Mesothelial cell of epicardium (in vitro differentiated cells): ENCODE measurements at regions not wholly inside any gene's neighbourhood (a gene's known extent, or its start where the extent isn't known, plus 50 kb on each side); places are given as distances from the start of the nearest gene placed in this dataset.

Experiments
- DNase-seq, 2 experiments: peaks; one replicate each; pipeline ENCODE4 v3.0.0; 2021; ENCODE audit warnings: low spot score in 2 of 2; ENCODE audit not compliant: unreplicated experiment in 2 of 2
- H3K27ac Mint-ChIP-seq: 2 replicates; pipeline ENCODE4 v1.8.0; 2021; ENCODE audit warnings: mixed read lengths
- H3K27me3 Mint-ChIP-seq: 2 replicates; pipeline ENCODE4 v1.8.0; 2021; ENCODE audit warnings: low read depth, mixed read lengths
- H3K36me3 Mint-ChIP-seq: 2 replicates; pipeline ENCODE4 v1.8.0; 2021; ENCODE audit warnings: mixed read lengths
- H3K4me1 Mint-ChIP-seq: 2 replicates; pipeline ENCODE4 v1.8.0; 2021; ENCODE audit warnings: mixed read lengths
- H3K4me3 Mint-ChIP-seq: 2 replicates; pipeline ENCODE4 v1.8.0; 2021; ENCODE audit warnings: mild to moderate bottlenecking, moderate library complexity, mixed read lengths
- H3K9me3 Mint-ChIP-seq: 2 replicates; pipeline ENCODE4 v1.8.0; 2021; ENCODE audit warnings: mixed read lengths
- CTCF ChIP-seq: fragments of 200-600 bp; sonication (generic); IDR thresholded peaks from one replicate; pipeline ENCODE4 v1.5.0; 2021; ENCODE audit warnings: antibody characterized with exemption; ENCODE audit not compliant: unreplicated experiment

- Mint-ChIP-seq H3K27ac (no peak overlapping the region), H3K36me3 (peaks cover 1% of the 10 kb centered on the region), H3K4me1 (peaks cover 16% of the 10 kb centered on the region), H3K9me3 (peaks cover 8% of the 10 kb centered on the region), H3K27me3 (no peaks in the 10 kb centered on the region), H3K4me3 (no peak overlapping the region)
- no peak for TF ChIP-seq CTCF
- no peak for DNase-seq
These were observed 561.8 kb downstream of the MCTP2 start for GRCh38 chr15:94793207-94793606.

DNA sequence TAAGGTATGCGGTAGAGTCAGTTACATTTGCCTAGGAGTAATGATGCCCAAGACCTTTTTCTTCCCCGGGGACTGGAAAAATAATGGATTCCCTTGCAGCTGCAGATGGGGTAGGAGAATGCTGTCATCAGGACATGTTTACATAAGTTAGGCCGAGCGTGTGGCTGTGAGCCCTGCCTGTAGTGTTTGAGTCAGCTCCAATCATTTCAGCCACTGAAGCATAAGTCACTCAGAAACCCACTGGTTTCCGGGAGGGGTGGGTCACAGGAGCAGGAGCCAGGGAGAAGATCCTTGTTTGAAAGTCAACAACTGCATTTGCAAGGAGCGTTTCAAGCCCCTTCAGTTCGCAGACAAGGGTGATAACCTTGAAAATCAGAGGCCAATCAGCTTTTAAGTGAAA, 562.3 kb downstream of the MCTP2 start:
- peaks cover 16% of the 10 kb centered on the region for H3K4me1 Mint-ChIP-seq
- H3K4me3 Mint-ChIP-seq: no peak overlapping the region
- H3K36me3 Mint-ChIP-seq: peaks cover 1% of the 10 kb centered on the region
- peaks cover 8% of the 10 kb centered on the region for H3K9me3 Mint-ChIP-seq
- no peaks in the 10 kb centered on the region for H3K27me3 Mint-ChIP-seq
- no peak for DNase-seq
- no peak for TF ChIP-seq CTCF
- no peak overlapping the region for H3K27ac Mint-ChIP-seq

GRCh38 chr15:94804613-94805012, 573.3 kb downstream of the MCTP2 start:
- H3K27me3 Mint-ChIP-seq: no peaks in the 10 kb centered on the region
- no peak overlapping the region for H3K27ac Mint-ChIP-seq
- peaks cover 5% of the 10 kb centered on the region for H3K36me3 Mint-ChIP-seq
- no peak overlapping the region for H3K4me3 Mint-ChIP-seq
- H3K4me1 Mint-ChIP-seq: peaks cover 7% of the 10 kb centered on the region
- no peak for DNase-seq
- H3K9me3 Mint-ChIP-seq: peaks cover 28% of the 10 kb centered on the region
- no peak for TF ChIP-seq CTCF

- Mint-ChIP-seq H3K27ac (no peak overlapping the region), H3K36me3 (no peaks in the 10 kb centered on the region), H3K9me3 (no peaks in the 10 kb centered on the region), H3K4me1 (peaks cover 20% of the 10 kb centered on the region), H3K27me3 (no peaks in the 10 kb centered on the region), H3K4me3 (no peak overlapping the region)
- DNase-seq: no peak
- no peak for TF ChIP-seq CTCF
These were observed 583.9 kb downstream of the MCTP2 start for GRCh38 chr15:94815110-94815731.

- H3K4me1 Mint-ChIP-seq: peaks cover 16% of the 10 kb centered on the region
- H3K27me3 Mint-ChIP-seq: no peaks in the 10 kb centered on the region
- DNase-seq: no peak
- no peaks in the 10 kb centered on the region for H3K36me3 Mint-ChIP-seq
- TF ChIP-seq CTCF: no peak
- H3K9me3 Mint-ChIP-seq: no peaks in the 10 kb centered on the region
- H3K4me3 Mint-ChIP-seq: no peak overlapping the region
- no peak overlapping the region for H3K27ac Mint-ChIP-seq
These were observed 584.6 kb downstream of the MCTP2 start for GRCh38 chr15:94815914-94816313.
